A673 (cell line): ENCODE measurements at regions not wholly inside any gene's neighbourhood (a gene's known extent, or its start where the extent isn't known, plus 50 kb on each side); places are given as distances from the start of the nearest gene placed in this dataset.

Source experiments
- BruUV-seq: library from RNA; stranded (reverse); fragments of 400-500 nt; replicated peaks from 2 replicates; lab custom pipeline; 2021; lab: Mats Ljungman, UMichigan
- CTCF ChIA-PET: fragments of 300-600 bp; sonication (Branson Sonifier 250); formaldehyde crosslinking; loops from one replicate; lab custom pipeline; 2022; ENCODE audit warnings: antibody characterized with exemption; lab: Charles Lee
- POLR2A ChIA-PET: fragments of 300-600 bp; sonication (Branson Sonifier 250); formaldehyde crosslinking; loops from one replicate; lab custom pipeline; 2022; ENCODE audit warnings: antibody characterized with exemption; ENCODE audit not compliant: low non-redundant PET; lab: Charles Lee
- DNase-seq: peaks from one replicate; pipeline ENCODE4 v3.0.0-alpha.2; 2015; ENCODE audit warnings: low spot score
- H3K27ac ChIP-seq: fragments of 200-600 bp; sonication (generic); 2 replicates; pipeline ENCODE4 v1.5.1; 2016; ENCODE audit warnings: mixed run types, low read depth, mild to moderate bottlenecking, mixed read lengths, antibody characterized with exemption, low read length; ENCODE audit not compliant: poor library complexity, severe bottlenecking
- H3K27me3 ChIP-seq: fragments of 200-600 bp; sonication (generic); replicated peaks from 2 replicates; pipeline ENCODE4 v1.6.1; 2017; ENCODE audit warnings: mixed run types, low read depth, mild to moderate bottlenecking, mixed read lengths, antibody characterized with exemption, low read length; ENCODE audit not compliant: insufficient read depth, poor library complexity
- H3K36me3 ChIP-seq: fragments of 200-600 bp; sonication (generic); 2 replicates; pipeline ENCODE4 v1.6.1; 2016; ENCODE audit warnings: mixed run types, mild to moderate bottlenecking, mixed read lengths, antibody characterized with exemption, low read length; ENCODE audit not compliant: insufficient read depth, poor library complexity, severe bottlenecking
- H3K4me1 ChIP-seq: fragments of 200-600 bp; sonication (generic); 2 replicates; pipeline ENCODE4 v1.6.1; 2017; ENCODE audit warnings: mixed run types, mild to moderate bottlenecking, mixed read lengths, antibody characterized with exemption, low read length; ENCODE audit not compliant: insufficient read depth, poor library complexity, severe bottlenecking
- H3K4me3 ChIP-seq: fragments of 200-600 bp; sonication (generic); 2 replicates; pipeline ENCODE4 v1.5.1; 2016; ENCODE audit warnings: low read depth, mixed run types, mild to moderate bottlenecking, mixed read lengths, low read length; ENCODE audit not compliant: poor library complexity, severe bottlenecking
- H3K9me3 ChIP-seq: fragments of 200-600 bp; sonication (generic); 2 replicates; pipeline ENCODE4 v1.6.1; 2016; ENCODE audit warnings: mixed run types, low read depth, mild to moderate bottlenecking, mixed read lengths, antibody characterized with exemption, low read length; ENCODE audit not compliant: poor library complexity, severe bottlenecking
- CTCF ChIP-seq: fragments of 300-800, 200-600 bp; sonication (generic); conservative IDR thresholded peaks from 2 replicates; pipeline ENCODE4 v1.5.1; 2017; ENCODE audit warnings: low read depth, mild to moderate bottlenecking, antibody characterized with exemption, low read length, moderate library complexity, mixed read lengths
- EZH2 ChIP-seq: fragments of 200-600 bp; sonication (generic); IDR thresholded peaks from 2 replicates; pipeline ENCODE4 v1.6.1; 2017; ENCODE audit warnings: borderline replicate concordance, low read depth, mild to moderate bottlenecking, mixed read lengths, antibody characterized with exemption, low read length; ENCODE audit not compliant: poor library complexity, severe bottlenecking
- intact Hi-C: fragments of 100-400 bp; cut with micrococcal nuclease; formaldehyde crosslinking; loops from one replicate; pipeline ENCODE4 v1.10.0; 2022; ENCODE audit not compliant: unreplicated experiment

GRCh38 chr7:89966067-89966664 is 188.1 kb upstream of the STEAP1 start:
- intact Hi-C loops, result no loop called here
- BruUV-seq, result no TSS peak
- no peak overlapping the region for H3K27ac ChIP-seq
- POLR2A ChIA-PET, result no interaction called here
- H3K9me3 ChIP-seq, result no peaks in the 10 kb centered on the region
- peak; percentile 1 for DNase-seq
- H3K4me1 ChIP-seq, result no peaks in the 10 kb centered on the region
- H3K27me3 ChIP-seq, result no peaks in the 10 kb centered on the region
- CTCF ChIA-PET, result no interaction called here
- no peak for TF ChIP-seq EZH2
- TF ChIP-seq CTCF, result no peak
- no peak overlapping the region for H3K4me3 ChIP-seq
- H3K36me3 ChIP-seq, result no peaks in the 10 kb centered on the region

- DNase-seq, result no peak
- Histone ChIP-seq H3K36me3 (no peaks in the 10 kb centered on the region), H3K27ac (no peak overlapping the region), H3K4me3 (no peak overlapping the region), H3K9me3 (no peaks in the 10 kb centered on the region), H3K27me3 (no peaks in the 10 kb centered on the region), H3K4me1 (no peaks in the 10 kb centered on the region)
- intact Hi-C loops, result no loop called here
- ChIA-PET CTCF (no interaction called here), POLR2A (interaction anchor here (0.6 kb wide), 1 partner anchor 25 kb away, joined by 6 read pairs; no protein-coding TSS in a partner anchor)
- no peak for TF ChIP-seq EZH2
- TF ChIP-seq CTCF, result no peak
- BruUV-seq, result no TSS peak
These were observed 178.7 kb upstream of the STEAP1 start for GRCh38 chr7:89975577-89975976.

- intact Hi-C loops, result no loop called here
- no TSS peak for BruUV-seq
These were observed 166.6 kb upstream of the STEAP1 start for GRCh38 chr7:89987665-89988064.

More at GRCh38 chr7:89987665-89988064, 166.6 kb upstream of the STEAP1 start:
- DNase-seq, result no peak
- ChIA-PET POLR2A (no interaction called here), CTCF (no interaction called here)
- H3K27ac ChIP-seq, result no peak overlapping the region
- no peaks in the 10 kb centered on the region for H3K4me1 ChIP-seq
- no peak overlapping the region for H3K4me3 ChIP-seq
- TF ChIP-seq CTCF, result no peak
- TF ChIP-seq EZH2, result no peak
- H3K27me3 ChIP-seq, result peaks cover 4% of the 10 kb centered on the region
- no peaks in the 10 kb centered on the region for H3K36me3 ChIP-seq
- no peaks in the 10 kb centered on the region for H3K9me3 ChIP-seq
